ENCODE measurements at regions not wholly inside any gene's neighbourhood (a gene's known extent, or its start where the extent isn't known, plus 50 kb on each side); places are given as distances from the start of the nearest gene placed in this dataset.

DNA sequence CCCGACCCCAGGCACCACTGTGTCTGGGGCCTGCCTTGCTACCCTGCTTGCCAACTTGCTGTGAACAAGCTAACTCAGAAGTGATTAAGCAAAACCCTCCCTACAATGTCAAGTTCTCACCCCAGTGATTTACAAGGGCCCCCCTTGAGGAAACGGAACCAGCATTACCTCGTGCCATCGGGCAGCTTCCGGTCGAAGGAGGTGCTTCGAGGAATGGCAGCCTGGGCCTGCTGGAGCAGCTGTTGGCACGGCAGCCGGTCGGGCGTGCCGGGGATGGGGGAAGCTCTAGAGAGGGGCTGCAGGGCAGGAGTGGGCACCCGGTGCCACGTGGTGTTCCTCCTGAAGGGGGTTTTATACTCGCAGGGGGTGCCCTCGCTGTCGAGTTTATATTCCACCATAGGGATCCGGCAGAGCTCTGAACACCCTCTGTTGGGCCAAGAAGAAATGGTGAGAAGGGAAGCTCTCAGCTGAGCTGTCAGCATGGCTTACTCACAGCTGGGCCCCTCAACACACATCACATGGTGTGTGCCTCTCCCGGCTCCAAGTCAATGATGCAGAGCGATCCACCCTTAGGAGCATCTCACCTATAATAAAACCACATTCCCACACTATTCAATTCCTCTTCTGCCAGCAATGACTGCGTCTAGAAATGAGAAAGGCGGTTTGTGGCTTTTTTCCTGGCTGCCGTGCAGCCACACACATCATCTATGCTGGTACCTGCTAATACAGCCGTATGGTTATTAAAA lies 184.4 kb downstream of the SIPA1L2 start:
- no peak for DNase-seq (ENCODE audit: low read depth)

DNA sequence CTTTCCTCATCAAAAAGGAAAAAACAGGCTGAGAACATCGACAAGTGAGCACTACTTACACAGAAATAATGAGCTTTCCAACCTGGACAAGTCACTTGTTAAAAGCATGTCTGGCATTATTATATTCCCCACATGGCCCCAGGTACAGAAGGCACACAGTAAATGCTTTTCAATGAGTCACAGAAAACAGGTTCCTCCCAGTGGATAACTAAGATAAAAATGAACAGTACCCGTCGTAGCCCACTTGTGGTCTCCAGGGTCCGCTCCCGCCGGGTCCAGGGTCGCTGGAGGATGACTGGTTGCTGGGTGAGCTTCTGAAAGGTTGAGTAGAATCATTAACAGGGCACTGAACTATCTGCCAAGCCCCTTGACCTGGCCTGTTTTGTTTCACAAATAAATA lies 186.6 kb downstream of the SIPA1L2 start:
- no peak for DNase-seq (ENCODE audit: low read depth)

GRCh38 chr1:232441036-232441411 lies 188.9 kb downstream of the SIPA1L2 start:
- DNase-seq (ENCODE audit: low read depth): no peak

DNA sequence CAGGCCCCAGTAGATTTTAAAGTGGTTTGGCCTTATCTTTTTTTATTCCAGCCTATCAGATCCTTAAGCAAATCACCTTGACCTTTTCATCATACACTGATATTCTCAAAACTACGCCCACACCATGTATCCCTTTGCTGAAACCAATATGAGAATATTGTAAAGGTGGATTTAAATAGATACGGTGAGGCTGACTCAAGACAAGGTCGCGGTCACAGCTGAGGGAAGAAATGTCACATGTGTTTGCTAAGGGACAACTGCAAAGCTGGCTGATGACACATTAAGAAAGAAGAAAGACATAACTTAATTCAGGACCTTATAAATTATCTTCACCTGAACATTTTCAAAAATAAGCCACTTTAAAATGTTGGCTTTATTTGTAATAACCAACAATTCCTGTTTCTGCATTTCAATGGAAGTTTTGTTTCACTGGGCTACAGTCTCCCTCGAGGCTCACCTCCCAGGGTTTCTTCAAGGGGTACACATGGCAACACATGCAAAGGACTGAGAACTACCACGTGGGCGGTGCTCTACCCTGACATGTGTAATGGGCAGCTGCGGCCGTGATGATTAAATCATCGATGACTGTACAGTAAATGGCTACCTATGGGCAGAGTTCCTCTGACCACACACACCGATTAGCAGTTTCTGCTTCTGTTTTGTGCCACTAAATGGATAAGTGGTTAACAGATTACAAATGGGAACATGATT lies 189.5 kb downstream of the SIPA1L2 start:
- peak; percentile 74 for DNase-seq (ENCODE audit: low read depth)

- no peak for DNase-seq (ENCODE audit: low read depth)
Measured at GRCh38 chr1:232439011-232439410, 190.9 kb downstream of the SIPA1L2 start.

DNA sequence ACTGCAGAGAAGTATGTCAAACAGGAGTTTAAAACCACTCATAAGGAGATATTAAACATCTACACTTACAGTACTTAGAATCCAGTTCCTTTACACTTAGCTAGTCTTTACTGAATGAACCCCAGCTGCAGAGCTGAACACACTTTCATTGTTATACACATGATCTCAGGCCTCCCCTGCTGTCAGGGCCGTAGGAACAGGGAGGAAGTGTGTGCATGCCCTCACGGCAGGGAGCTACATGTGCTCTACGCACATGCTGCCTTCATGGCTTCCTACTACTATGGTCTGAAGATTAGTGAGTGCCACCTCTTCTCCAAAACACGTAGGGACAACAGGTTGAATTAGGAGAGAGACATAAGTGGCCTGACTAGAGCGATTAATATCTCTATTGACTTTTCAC lies 191.5 kb downstream of the SIPA1L2 start:
- no peak for DNase-seq (ENCODE audit: low read depth)

DNA sequence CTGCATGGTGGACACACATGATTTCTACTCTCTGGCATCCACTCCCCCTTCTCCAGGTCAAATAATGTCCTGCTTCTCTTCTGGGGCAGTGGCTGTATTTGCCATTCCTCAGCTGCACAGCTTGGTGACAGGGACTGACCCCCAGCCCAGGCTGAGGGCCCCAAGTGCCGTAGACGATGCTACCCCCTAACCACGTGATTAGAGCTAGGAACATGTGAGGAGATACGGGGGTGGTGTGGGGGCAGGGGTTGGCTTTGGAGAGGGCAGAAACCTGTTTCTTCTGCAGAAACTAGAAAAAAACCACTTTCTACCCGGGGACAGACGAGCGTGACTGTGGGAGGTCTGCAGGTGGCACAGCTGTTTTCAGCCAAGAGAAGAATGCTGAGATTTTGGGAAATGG lies 192.4 kb downstream of the SIPA1L2 start:
- no peak for DNase-seq (ENCODE audit: low read depth)

DNA sequence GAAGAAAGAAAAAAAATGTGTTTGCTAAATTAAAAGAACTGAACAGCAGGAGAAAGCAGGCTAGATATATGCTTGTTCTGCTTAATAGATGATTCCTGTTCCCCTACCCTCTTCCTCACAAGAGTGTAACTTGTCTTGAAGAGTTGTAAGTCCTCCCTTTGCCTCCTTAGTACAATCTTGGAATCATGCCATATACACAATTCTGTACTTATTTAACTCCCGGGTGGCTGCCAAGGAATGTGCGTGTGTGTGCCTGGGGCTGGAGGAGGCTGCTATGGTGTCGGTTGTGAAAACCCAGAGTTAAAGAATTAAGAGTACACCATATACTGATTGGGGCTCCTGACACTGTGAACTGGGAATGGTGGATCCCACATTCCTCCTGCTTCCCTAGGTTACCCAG lies 194.2 kb downstream of the SIPA1L2 start:
- no peak for DNase-seq (ENCODE audit: low read depth)

DNA sequence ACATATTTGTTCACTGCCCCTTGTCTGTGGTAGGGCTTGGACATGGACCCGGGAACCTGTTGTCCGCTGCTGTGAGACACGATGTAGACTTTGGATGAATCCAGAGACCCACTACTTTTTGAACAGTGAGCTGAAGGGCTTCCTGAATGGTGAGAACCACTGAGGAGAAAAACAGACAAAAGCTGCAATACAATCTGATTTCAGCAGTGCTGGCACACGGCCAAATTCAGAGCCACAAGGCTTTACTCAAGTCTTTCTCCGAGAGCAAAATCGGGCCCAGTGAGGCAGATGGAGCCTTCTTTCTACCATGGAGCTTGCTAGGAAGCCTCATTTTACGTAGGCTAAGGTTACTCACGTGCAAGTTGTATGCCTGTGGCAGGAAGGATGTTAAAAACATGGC lies 197.6 kb downstream of the SIPA1L2 start:
- no peak for DNase-seq (ENCODE audit: low read depth)

- no peak for DNase-seq (ENCODE audit: low read depth)
Measured at GRCh38 chr1:232431748-232432147, 198.2 kb downstream of the SIPA1L2 start.

GRCh38 chr1:232431326-232431725 lies 198.6 kb downstream of the SIPA1L2 start:
- no peak for DNase-seq (ENCODE audit: low read depth)

GRCh38 chr1:232430467-232430866 lies 199.5 kb downstream of the SIPA1L2 start:
- no peak for DNase-seq (ENCODE audit: low read depth)

- DNase-seq (ENCODE audit: low read depth): no peak
Measured at GRCh38 chr1:232428786-232429530, 201.0 kb downstream of the SIPA1L2 start.

DNA sequence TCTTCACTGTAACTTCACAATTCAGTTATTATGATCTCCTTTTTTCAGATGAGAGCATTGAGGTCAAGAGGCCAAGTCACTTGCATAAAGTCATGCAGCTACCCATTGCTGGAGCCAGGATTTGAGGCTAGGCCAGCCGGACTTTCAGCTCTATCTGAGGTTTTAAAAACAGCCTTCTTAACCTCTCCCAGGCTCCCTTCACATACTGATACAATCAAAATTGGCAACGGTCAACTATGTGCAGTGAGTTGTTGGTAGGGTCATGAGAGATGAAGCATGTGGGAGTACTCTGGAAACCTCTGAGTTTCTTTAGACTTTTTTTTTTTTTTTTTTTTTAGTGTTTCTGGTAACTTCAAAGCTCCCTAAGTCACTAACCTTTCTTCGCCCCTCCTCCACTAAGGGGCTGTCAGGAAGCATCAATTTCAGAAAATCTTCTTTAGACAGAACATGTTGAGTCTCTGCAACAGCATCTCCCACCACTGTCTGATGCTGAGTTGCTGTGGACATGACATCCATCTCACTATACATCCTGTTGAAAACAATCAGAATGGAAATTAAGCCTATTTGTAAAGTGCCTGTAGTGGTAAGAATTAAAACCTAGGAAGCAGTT lies 201.8 kb downstream of the SIPA1L2 start:
- no peak for DNase-seq (ENCODE audit: low read depth)

- no peak for DNase-seq (ENCODE audit: low read depth)
Measured at GRCh38 chr1:232426801-232427200, 203.1 kb downstream of the SIPA1L2 start.

GRCh38 chr1:232425421-232425820 lies 204.5 kb downstream of the SIPA1L2 start:
- DNase-seq (ENCODE audit: low read depth): no peak

DNA sequence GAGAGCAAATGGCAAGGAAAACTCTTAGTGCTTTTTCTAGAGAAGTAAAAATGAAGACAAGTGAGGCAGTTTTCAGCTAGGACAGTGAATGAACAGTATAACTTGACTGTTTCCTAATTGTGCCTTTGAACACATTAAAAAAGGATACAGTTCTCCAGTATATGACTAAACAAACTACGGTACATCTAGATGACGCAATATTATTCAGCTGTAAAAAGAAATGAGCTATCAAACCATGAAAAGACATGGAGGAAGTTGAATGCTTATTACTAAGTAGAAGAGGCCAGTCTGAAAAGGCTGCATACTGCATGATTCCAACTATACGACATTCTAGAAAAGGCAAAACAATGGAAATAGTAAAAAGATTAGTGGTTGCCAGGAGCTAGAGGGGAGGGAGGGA lies 206.3 kb downstream of the SIPA1L2 start:
- no peak for DNase-seq (ENCODE audit: low read depth)

DNA sequence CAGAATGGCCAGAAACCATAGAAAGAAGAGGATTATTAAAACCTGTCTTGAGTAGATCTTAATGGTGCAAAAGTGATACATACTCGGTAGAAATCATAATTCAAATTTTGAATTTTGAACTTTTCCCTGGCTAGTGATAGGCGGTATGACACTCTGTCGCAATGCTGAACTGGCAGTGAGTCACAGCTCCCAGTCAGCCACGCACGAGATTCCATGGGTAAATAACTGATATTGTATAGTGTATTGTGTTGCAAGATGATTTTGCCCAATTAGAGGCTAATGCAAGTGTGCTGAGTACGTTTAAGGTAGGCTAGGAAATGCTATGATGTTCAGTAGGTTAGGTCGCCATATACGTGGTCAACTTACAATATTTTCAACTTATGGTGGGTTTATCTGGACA lies 207.0 kb downstream of the SIPA1L2 start:
- DNase-seq (ENCODE audit: low read depth): peak; percentile 23

- no peak for DNase-seq (ENCODE audit: low read depth)
Measured at GRCh38 chr1:232422098-232422497, 207.8 kb downstream of the SIPA1L2 start.

DNA sequence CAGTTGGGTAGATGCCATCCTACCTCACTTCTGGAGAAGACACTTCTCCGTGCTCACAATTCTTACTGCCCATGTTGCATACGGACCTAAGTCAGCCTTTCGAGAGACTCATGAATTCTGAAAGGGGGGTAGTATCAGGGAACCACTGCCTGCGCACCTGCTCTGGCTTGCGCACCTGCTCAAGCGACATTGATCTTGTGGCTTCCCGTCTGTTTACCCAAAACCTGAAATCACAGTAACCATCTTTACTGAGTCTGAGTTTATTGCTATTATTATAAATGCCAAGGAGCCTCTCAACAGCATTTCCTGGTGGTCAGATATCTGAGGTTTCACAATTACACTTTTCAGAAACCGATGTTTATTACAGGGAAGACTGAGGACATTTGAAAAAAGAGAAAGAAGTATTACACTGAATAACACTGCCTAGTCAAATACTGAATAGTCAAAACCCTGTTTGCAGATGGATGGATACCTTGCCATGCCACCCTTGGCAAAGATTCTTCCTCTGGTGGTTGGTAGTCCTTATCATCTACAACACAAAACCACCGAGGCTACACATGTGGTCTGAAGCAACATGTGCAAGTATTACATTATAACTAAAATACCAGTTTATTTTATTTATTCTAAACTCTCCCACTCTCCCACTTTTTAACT lies 208.7 kb downstream of the SIPA1L2 start:
- DNase-seq (ENCODE audit: low read depth): no peak

DNA sequence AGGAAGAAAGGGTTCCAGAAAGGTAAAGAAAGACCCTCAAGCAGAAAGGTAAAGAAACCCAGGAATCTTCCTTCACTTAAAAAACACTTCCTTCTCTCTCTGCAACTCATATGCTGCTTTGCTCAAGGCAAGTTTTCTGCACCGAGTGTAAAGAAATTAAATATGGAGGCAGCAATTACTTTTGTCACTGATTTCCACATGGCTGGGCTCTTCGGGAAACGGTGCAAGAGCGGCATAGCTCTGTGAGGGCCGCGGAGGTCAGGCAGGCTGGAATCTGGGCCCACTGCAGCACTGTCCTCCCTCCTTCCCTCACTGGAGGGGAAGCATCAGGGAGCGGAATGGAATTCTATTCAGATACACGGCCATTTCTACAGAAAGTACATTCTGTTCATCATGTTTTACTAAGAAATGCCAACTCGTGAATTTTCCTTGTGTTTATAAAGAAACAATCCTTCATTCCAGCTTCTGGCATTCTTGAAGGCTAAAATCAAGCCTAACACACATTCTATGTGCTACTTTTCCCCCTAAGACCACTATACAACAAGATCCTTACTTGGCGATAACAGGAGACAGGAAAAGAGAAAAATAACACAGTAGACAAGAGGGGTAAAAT lies 212.2 kb downstream of the SIPA1L2 start:
- DNase-seq (ENCODE audit: low read depth): no peak
